GM12875 (cell line): ENCODE measurements at regions not wholly inside any gene's neighbourhood (a gene's known extent, or its start where the extent isn't known, plus 50 kb on each side); places are given as distances from the start of the nearest gene placed in this dataset.
"Not testable (repeated sequence)": the region's sequence is repeated elsewhere in the genome, so short reads cannot be mapped to it uniquely, and the experiment has no call there.

Experiments
- H3K4me3 ChIP-seq: one replicate; pipeline ENCODE4 v1.5.1; 2011; ENCODE audit warnings: low read depth, low read length, control low read depth
- CTCF ChIP-seq: IDR thresholded peaks from 2 replicates; pipeline ENCODE4 v1.5.1; 2011; ENCODE audit warnings: low read depth, mild to moderate bottlenecking, control low read depth, inconsistent platforms, low read length, moderate library complexity, borderline replicate concordance; ENCODE audit not compliant: insufficient read depth

DNA sequence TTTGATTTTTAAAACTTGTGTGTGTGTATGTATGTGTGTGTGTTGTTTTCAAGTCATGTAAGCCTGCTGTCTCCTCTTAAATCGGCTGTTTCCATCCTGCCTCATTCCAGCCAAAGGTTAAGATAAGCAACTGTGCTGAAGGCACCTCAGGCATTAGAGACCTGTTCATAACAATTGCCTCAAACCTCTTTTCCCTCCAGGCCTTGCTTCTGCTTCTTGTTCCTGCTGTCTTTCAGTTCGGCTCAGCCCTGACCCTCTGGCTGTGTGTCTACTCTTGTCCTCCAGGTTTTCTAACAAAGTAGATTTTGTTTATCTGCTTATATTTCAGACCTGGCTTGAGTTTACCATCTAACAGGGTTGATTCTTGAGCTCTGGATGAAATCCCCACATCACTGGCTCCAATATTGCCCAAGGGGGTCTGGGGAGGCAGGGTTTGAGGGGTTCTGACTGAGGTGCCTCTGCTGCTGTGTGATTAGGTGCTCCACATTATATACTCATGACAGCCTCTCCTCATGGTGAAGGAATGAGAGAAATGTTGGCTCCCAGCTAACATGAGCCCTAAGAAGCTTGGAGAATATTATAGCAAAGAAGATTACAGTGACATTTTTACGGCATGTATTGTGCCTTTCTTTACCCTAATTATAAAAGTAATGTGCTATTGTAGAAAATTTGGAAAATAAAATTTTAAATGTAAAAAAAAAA is 229.7 kb upstream of the PIK3R1 start:
- TF ChIP-seq CTCF = no peak
- H3K4me3 ChIP-seq = no peak overlapping the region

DNA sequence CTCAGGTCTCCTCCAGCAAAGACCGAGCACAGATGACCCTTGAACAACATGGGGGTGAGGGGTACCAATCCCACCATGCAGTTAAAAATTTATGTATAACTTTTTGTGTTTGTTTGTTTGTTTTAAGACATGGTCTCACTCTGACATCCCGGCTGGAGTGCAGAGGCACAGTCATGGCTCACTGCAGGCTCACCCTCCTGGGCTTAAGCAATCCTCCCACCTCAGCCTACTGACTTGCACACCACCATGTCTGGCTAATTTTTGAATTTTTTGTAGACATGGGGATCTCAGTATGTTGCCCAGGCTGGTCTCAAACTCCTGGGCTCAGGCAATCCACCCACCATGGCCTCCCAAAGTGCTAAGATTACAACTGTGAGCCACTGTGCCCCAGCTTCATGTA is 231.0 kb upstream of the PIK3R1 start:
- H3K4me3 ChIP-seq = no peak overlapping the region
- TF ChIP-seq CTCF = no peak

GRCh38 chr5:67983251-67984110 is 232.1 kb upstream of the PIK3R1 start:
- TF ChIP-seq CTCF = no peak
- H3K4me3 ChIP-seq = no peak overlapping the region

DNA sequence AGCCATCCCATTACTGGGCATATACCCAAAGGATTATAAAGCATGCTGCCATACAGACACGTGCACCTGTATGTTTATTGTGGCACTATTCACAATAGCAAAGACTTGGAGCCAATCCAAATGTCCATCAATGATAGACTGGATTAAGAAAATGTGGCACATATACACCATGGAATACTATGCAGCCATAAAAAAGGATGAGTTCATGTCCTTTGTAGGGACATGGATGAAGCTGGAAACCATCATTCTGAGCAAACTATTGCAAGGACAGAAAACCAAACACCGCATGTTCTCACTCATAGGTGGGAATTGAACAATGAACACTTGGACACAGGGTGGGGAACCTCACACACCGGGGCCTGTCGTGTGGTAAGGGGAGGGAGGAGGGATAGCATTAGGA is 233.4 kb upstream of the PIK3R1 start:
- H3K4me3 ChIP-seq = not testable (repeated sequence)

DNA sequence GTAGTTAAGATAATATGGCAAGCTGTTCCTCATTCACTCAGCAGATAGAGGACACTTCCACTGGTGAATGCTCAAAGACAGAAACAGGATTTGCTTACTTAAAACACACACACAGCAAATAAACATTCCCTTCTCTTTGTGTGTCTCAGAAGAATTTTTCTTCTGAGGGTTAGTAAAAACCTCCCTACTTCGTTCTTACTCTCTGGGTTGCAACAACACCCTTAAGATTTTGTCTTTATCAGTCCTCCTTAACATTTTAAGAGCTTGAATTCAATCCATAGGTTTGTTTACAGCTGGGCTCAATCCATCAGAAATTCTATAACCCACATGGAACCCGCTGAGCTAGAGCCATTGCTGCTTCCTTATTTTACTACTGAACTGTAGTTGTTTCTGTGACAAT is 237.4 kb upstream of the PIK3R1 start:
- H3K4me3 ChIP-seq = no peak overlapping the region
- TF ChIP-seq CTCF = no peak

DNA sequence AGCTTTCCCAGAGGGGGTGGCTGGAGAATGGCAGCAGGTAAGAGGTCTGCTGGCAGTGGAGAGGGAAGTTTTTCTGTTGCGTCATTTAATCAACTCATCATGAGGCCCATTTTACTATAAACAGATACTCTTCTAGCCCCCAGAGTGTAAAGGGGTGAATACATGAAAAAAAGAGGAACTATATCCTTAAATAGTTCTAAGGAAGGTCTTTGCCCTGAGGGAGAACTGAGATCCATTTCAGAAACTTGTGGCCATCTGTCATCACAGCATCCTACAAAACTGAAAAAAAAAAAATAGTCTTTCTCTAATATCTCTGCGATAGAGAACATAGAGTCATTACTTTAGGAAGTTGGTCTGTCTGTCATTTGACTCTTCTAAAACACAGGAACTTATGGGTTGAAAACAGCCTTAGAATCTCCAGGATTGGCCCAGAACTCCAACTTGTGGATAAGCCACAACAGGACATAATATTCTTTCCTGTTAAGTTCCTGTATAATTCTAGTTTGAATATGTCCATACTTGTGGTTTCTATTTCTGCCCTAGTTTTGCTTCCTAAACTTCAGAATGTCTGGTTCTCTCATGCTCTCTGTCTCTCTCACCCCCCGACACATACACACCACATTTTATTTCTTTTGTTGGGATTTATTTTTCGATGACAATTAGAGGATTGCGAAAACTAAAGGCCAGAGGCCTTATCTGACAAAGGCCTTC is 238.5 kb upstream of the PIK3R1 start:
- H3K4me3 ChIP-seq = no peak overlapping the region
- no peak for TF ChIP-seq CTCF

- TF ChIP-seq CTCF = no peak
- H3K4me3 ChIP-seq = no peak overlapping the region
Observed at GRCh38 chr5:67976181-67976580, 239.4 kb upstream of the PIK3R1 start.
